HEK293 (cell line): ENCODE measurements at regions not wholly inside any gene's neighbourhood (a gene's known extent, or its start where the extent isn't known, plus 50 kb on each side); places are given as distances from the start of the nearest gene placed in this dataset.

Experiments
- CTCF ChIP-seq: fragments of 450-650 bp; formaldehyde crosslinking; IDR thresholded peaks from 2 replicates; pipeline ENCODE4 v1.5.1; 2016; ENCODE audit warnings: missing biosample characterization, missing genetic modification characterization
- PBX3 ChIP-seq: sonication (generic); formaldehyde crosslinking; IDR thresholded peaks from 2 replicates; pipeline ENCODE4 v1.8.1; 2022; ENCODE audit warnings: mild to moderate bottlenecking, moderate library complexity, missing genetic modification reagents
- TRIM28 ChIP-seq: IDR thresholded peaks from 2 replicates; pipeline ENCODE4 v1.6.1; 2011; ENCODE audit warnings: low read length, control low read depth, borderline replicate concordance
- ZFP41 ChIP-seq: fragments of 450-650 bp; formaldehyde crosslinking; IDR thresholded peaks from 2 replicates; pipeline ENCODE4 v1.5.1; 2016; ENCODE audit warnings: missing biosample characterization, missing genetic modification characterization, borderline replicate concordance
- ZNF10 ChIP-seq: fragments of 450-650 bp; formaldehyde crosslinking; IDR thresholded peaks from 2 replicates; pipeline ENCODE4 v1.5.1; 2017; ENCODE audit warnings: missing biosample characterization, missing genetic modification characterization
- ZNF549 ChIP-seq: fragments of 450-650 bp; IDR thresholded peaks from 2 replicates; pipeline ENCODE4 v1.5.1; 2018; ENCODE audit warnings: missing biosample characterization, missing genetic modification characterization, mild to moderate bottlenecking, inconsistent platforms, moderate library complexity
- ZNF558 ChIP-seq: fragments of 450-650 bp; formaldehyde crosslinking; IDR thresholded peaks from 2 replicates; pipeline ENCODE4 v1.5.1; 2016; ENCODE audit warnings: missing biosample characterization, missing genetic modification characterization
- ZNF639 ChIP-seq: fragments of 450-650 bp; formaldehyde crosslinking; IDR thresholded peaks from 2 replicates; pipeline ENCODE4 v1.5.1; 2016; ENCODE audit warnings: missing biosample characterization, missing genetic modification characterization

GRCh38 chrX:10089378-10089795 lies 67.4 kb upstream of the CLCN4 start:
- TF ChIP-seq TRIM28 (no peak), ZNF10 (tag by site-specific recombination) (no peak), ZNF639 (tag by site-specific recombination) (no peak), CTCF (tag by site-specific recombination) (no peak), ZNF549 (tag by site-specific recombination) (no peak), ZNF558 (tag by site-specific recombination) (no peak), ZFP41 (tag by site-specific recombination) (no peak), PBX3 (CRISPR knock-in tag) (no peak)
